ENCODE measurements at regions not wholly inside any gene's neighbourhood (a gene's known extent, or its start where the extent isn't known, plus 50 kb on each side); places are given as distances from the start of the nearest gene placed in this dataset.

DNA sequence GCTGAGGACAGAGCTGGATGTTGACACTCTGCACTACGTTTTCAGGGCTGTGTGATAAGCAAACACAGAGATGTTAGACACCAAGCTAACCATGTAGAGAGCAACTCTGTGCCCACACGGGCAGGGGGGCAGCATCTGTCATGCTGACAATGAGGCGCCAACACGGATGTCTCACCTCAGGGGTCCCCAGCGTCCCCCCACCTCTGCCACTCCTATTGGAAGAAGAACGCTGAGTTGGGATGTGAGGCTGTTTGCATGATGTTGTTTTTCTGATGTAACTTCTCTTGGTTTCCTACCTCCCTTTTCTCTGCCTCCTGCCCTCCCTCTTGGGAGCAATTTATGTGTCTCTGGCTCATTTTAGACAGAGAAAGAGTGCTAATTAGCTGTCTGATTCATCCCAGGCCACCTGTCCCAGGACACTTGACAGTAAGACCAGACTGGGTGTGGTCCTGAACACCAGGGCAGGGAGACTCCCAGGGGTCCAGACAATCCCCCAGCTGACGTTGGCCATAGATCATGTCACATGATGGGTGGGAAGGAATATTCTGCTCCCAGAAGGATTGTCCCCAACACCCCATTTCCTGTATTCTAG, 89.2 kb upstream of the NCAM1 start:
- no peak for TF ChIP-seq POLR2A (IDR thresholded peaks at IDR 0.05; ENCODE audit: low read depth, low read length)
- no peak for TF ChIP-seq POLR2AphosphoS5 (IDR thresholded peaks at IDR 0.05; ENCODE audit: low read depth, low read length)
- TF ChIP-seq SPI1 (IDR thresholded peaks at IDR 0.05; ENCODE audit: low read depth, low read length) = no peak
- no peak for TF ChIP-seq TAF1 (IDR thresholded peaks at IDR 0.05; ENCODE audit: low read depth, low read length)
- TF ChIP-seq PAX5 (IDR thresholded peaks at IDR 0.05; ENCODE audit: insufficient read depth, low read length, severe bottlenecking) = no peak
- no peak for TF ChIP-seq POU2F2 (IDR thresholded peaks at IDR 0.05; ENCODE audit: low read depth, low read length)

Data from GM12891 (cell line).